Fibroblast of mammary gland (primary cell): ENCODE measurements at regions not wholly inside any gene's neighbourhood (a gene's known extent, or its start where the extent isn't known, plus 50 kb on each side); places are given as distances from the start of the nearest gene placed in this dataset.

Source experiments
- DNase-seq: peaks from one replicate; pipeline ENCODE4 v3.0.0-alpha.2; 2010; ENCODE audit warnings: low read depth
- H3K4me3 ChIP-seq: 2 replicates; pipeline ENCODE4 v1.5.1; 2011; ENCODE audit warnings: low read depth, mild to moderate bottlenecking, low read length, moderate library complexity; ENCODE audit not compliant: control insufficient read depth
- CTCF ChIP-seq: conservative IDR thresholded peaks from 2 replicates; pipeline ENCODE4 v1.5.1; 2011; ENCODE audit warnings: low read depth, low read length, inconsistent platforms; ENCODE audit not compliant: control insufficient read depth, insufficient read depth

- no peak for TF ChIP-seq CTCF
- DNase-seq, result no peak
- H3K4me3 ChIP-seq, result no peak overlapping the region
These were observed 74.5 kb upstream of the MYOCD start for GRCh38 chr17:12591021-12591735.

- TF ChIP-seq CTCF, result no peak
- no peak overlapping the region for H3K4me3 ChIP-seq
- DNase-seq, result no peak
These were observed 72.7 kb upstream of the MYOCD start for GRCh38 chr17:12592941-12593340.

- DNase-seq, result no peak
- H3K4me3 ChIP-seq, result no peak overlapping the region
- no peak for TF ChIP-seq CTCF
These were observed 68.7 kb upstream of the MYOCD start for GRCh38 chr17:12596961-12597360.

- no peak overlapping the region for H3K4me3 ChIP-seq
- DNase-seq, result no peak
- no peak for TF ChIP-seq CTCF
These were observed 67.8 kb upstream of the MYOCD start for GRCh38 chr17:12597895-12598294.

- TF ChIP-seq CTCF, result no peak
- no peak overlapping the region for H3K4me3 ChIP-seq
- DNase-seq, result peak; percentile 25
These were observed 66.3 kb upstream of the MYOCD start for GRCh38 chr17:12599186-12599920.

GRCh38 chr17:12600349-12600748, 65.3 kb upstream of the MYOCD start:
- no peak for TF ChIP-seq CTCF
- no peak for DNase-seq
- H3K4me3 ChIP-seq, result no peak overlapping the region
